ENCODE measurements at regions not wholly inside any gene's neighbourhood (a gene's known extent, or its start where the extent isn't known, plus 50 kb on each side); places are given as distances from the start of the nearest gene placed in this dataset.
A peak's percentile ranks its signal among the peaks of the same experiment; 100 is the strongest.

GRCh38 chr5:124239572-124239971 lies 506.9 kb downstream of the ZNF608 start:
- Histone ChIP-seq H3K4me1 (peaks cover 14% of the 10 kb centered on the region), H3K4me3 (no peak overlapping the region), H3K27ac (no peak overlapping the region), H3K36me3 (no peaks in the 10 kb centered on the region), H3K9me3 (replicated peaks) (peaks cover 4% of the 10 kb centered on the region), H3K27me3 (no peaks in the 10 kb centered on the region; the same call in 1 of the 2 replicates)
- DNase-seq: no peak

- Histone ChIP-seq H3K4me3 (no peak overlapping the region), H3K36me3 (no peaks in the 10 kb centered on the region), H3K27ac (no peak overlapping the region), H3K4me1 (peaks cover 14% of the 10 kb centered on the region), H3K9me3 (replicated peaks) (peaks cover 4% of the 10 kb centered on the region; the same call in 1 of the 2 replicates), H3K27me3 (no peaks in the 10 kb centered on the region; the same call in 1 of the 2 replicates)
- no peak for DNase-seq
These were observed 508.1 kb downstream of the ZNF608 start for GRCh38 chr5:124238350-124238749.

- Histone ChIP-seq H3K36me3 (no peaks in the 10 kb centered on the region), H3K27me3 (no peaks in the 10 kb centered on the region; the same call in 1 of the 2 replicates), H3K9me3 (replicated peaks) (peaks cover 4% of the 10 kb centered on the region; the same call in 1 of the 2 replicates), H3K4me1 (peaks cover 14% of the 10 kb centered on the region), H3K27ac (no peak overlapping the region), H3K4me3 (no peak overlapping the region)
- DNase-seq: no peak
These were observed 509.2 kb downstream of the ZNF608 start for GRCh38 chr5:124237206-124237695.

GRCh38 chr5:124236361-124237205 lies 509.9 kb downstream of the ZNF608 start:
- Histone ChIP-seq H3K36me3 (no peaks in the 10 kb centered on the region), H3K27me3 (no peaks in the 10 kb centered on the region; the same call in 1 of the 2 replicates), H3K27ac (peak overlapping the region; percentile 40), H3K9me3 (replicated peaks) (peaks cover 4% of the 10 kb centered on the region; the same call in 1 of the 2 replicates), H3K4me1 (peaks cover 14% of the 10 kb centered on the region), H3K4me3 (no peak overlapping the region)
- DNase-seq: peak in 1 of 2 experiments; percentile 55

- Histone ChIP-seq H3K4me3 (no peak overlapping the region), H3K4me1 (peaks cover 14% of the 10 kb centered on the region), H3K27me3 (no peaks in the 10 kb centered on the region; the same call in 1 of the 2 replicates), H3K9me3 (replicated peaks) (peaks cover 4% of the 10 kb centered on the region; the same call in 1 of the 2 replicates), H3K27ac (no peak overlapping the region), H3K36me3 (no peaks in the 10 kb centered on the region)
- no peak for DNase-seq
These were observed 510.9 kb downstream of the ZNF608 start for GRCh38 chr5:124235576-124235975.

- peaks cover 4% of the 10 kb centered on the region; the same call in 1 of the 2 replicates for H3K9me3 ChIP-seq (replicated peaks)
- H3K4me3 ChIP-seq: no peak overlapping the region
- no peak for DNase-seq
- no peak overlapping the region for H3K27ac ChIP-seq
- no peaks in the 10 kb centered on the region for H3K36me3 ChIP-seq
- H3K4me1 ChIP-seq: peaks cover 14% of the 10 kb centered on the region
- no peaks in the 10 kb centered on the region; the same call in 1 of the 2 replicates for H3K27me3 ChIP-seq
These were observed 511.5 kb downstream of the ZNF608 start for GRCh38 chr5:124234770-124235562.

- no peaks in the 10 kb centered on the region; the same call in 1 of the 2 replicates for H3K27me3 ChIP-seq
- H3K4me3 ChIP-seq: no peak overlapping the region
- peaks cover 14% of the 10 kb centered on the region for H3K4me1 ChIP-seq
- no peak overlapping the region for H3K27ac ChIP-seq
- no peaks in the 10 kb centered on the region for H3K36me3 ChIP-seq
- DNase-seq: no peak
- H3K9me3 ChIP-seq (replicated peaks): peaks cover 2% of the 10 kb centered on the region; the same call in 1 of the 2 replicates
These were observed 512.2 kb downstream of the ZNF608 start for GRCh38 chr5:124234022-124234769.

GRCh38 chr5:124232515-124232914 lies 513.9 kb downstream of the ZNF608 start:
- Histone ChIP-seq H3K4me1 (peaks cover 14% of the 10 kb centered on the region), H3K36me3 (no peaks in the 10 kb centered on the region), H3K9me3 (replicated peaks) (no peaks in the 10 kb centered on the region; the same call in 1 of the 2 replicates), H3K27ac (no peak overlapping the region), H3K4me3 (no peak overlapping the region), H3K27me3 (no peaks in the 10 kb centered on the region)
- no peak for DNase-seq

- Histone ChIP-seq H3K36me3 (no peaks in the 10 kb centered on the region), H3K27me3 (no peaks in the 10 kb centered on the region), H3K4me3 (no peak overlapping the region), H3K4me1 (peaks cover 11% of the 10 kb centered on the region), H3K9me3 (replicated peaks) (no peaks in the 10 kb centered on the region; the same call in 1 of the 2 replicates), H3K27ac (no peak overlapping the region)
- DNase-seq: no peak
These were observed 514.6 kb downstream of the ZNF608 start for GRCh38 chr5:124231802-124232201.

- Histone ChIP-seq H3K4me1 (peaks cover 5% of the 10 kb centered on the region), H3K27ac (no peak overlapping the region), H3K36me3 (no peaks in the 10 kb centered on the region), H3K27me3 (no peaks in the 10 kb centered on the region), H3K4me3 (no peak overlapping the region), H3K9me3 (replicated peaks) (no peaks in the 10 kb centered on the region; the same call in 1 of the 2 replicates)
- no peak for DNase-seq
These were observed 515.2 kb downstream of the ZNF608 start for GRCh38 chr5:124231230-124231629.

- H3K4me3 ChIP-seq: no peak overlapping the region
- no peaks in the 10 kb centered on the region for H3K27me3 ChIP-seq
- H3K4me1 ChIP-seq: no peaks in the 10 kb centered on the region
- no peak for DNase-seq
- H3K36me3 ChIP-seq: no peaks in the 10 kb centered on the region
- no peaks in the 10 kb centered on the region; the same call in 1 of the 2 replicates for H3K9me3 ChIP-seq (replicated peaks)
- no peak overlapping the region for H3K27ac ChIP-seq
These were observed 516.0 kb downstream of the ZNF608 start for GRCh38 chr5:124230456-124230855.

GRCh38 chr5:124229352-124229751 lies 517.1 kb downstream of the ZNF608 start:
- H3K9me3 ChIP-seq (replicated peaks): no peaks in the 10 kb centered on the region; the same call in 1 of the 2 replicates
- no peaks in the 10 kb centered on the region for H3K27me3 ChIP-seq
- H3K4me1 ChIP-seq: no peaks in the 10 kb centered on the region
- no peak overlapping the region for H3K27ac ChIP-seq
- no peaks in the 10 kb centered on the region for H3K36me3 ChIP-seq
- H3K4me3 ChIP-seq: no peak overlapping the region
- DNase-seq: no peak

- DNase-seq: no peak
These were observed 518.5 kb downstream of the ZNF608 start for GRCh38 chr5:124227914-124228313.

GRCh38 chr5:124220418-124220817 lies 526.0 kb downstream of the ZNF608 start:
- no peak overlapping the region for H3K4me3 ChIP-seq
- H3K4me1 ChIP-seq: no peaks in the 10 kb centered on the region
- no peaks in the 10 kb centered on the region for H3K36me3 ChIP-seq
- no peak for DNase-seq
- H3K9me3 ChIP-seq (replicated peaks): no peaks in the 10 kb centered on the region
- H3K27me3 ChIP-seq: no peaks in the 10 kb centered on the region
- no peak overlapping the region for H3K27ac ChIP-seq

More at GRCh38 chr5:124227914-124228313, 518.5 kb downstream of the ZNF608 start:
- H3K36me3 ChIP-seq: no peaks in the 10 kb centered on the region
- H3K4me1 ChIP-seq: no peaks in the 10 kb centered on the region
- H3K27me3 ChIP-seq: no peaks in the 10 kb centered on the region
- no peak overlapping the region for H3K4me3 ChIP-seq
- no peak overlapping the region for H3K27ac ChIP-seq
- H3K9me3 ChIP-seq (replicated peaks): no peaks in the 10 kb centered on the region; the same call in 1 of the 2 replicates

All from SJCRH30 (cell line).